Kidney epithelial cell (primary cell): ENCODE measurements at regions not wholly inside any gene's neighbourhood (a gene's known extent, or its start where the extent isn't known, plus 50 kb on each side); places are given as distances from the start of the nearest gene placed in this dataset.

Experiments used
- DNase-seq: peaks from one replicate; pipeline ENCODE4 v3.0.0-alpha.2; 2010; ENCODE audit warnings: low read depth
- H3K27me3 ChIP-seq: 2 replicates; pipeline ENCODE4 v1.6.0; 2011; ENCODE audit warnings: low read length; ENCODE audit not compliant: control insufficient read depth, insufficient read depth
- H3K36me3 ChIP-seq: 2 replicates; pipeline ENCODE4 v1.5.1; 2011; ENCODE audit warnings: low read length; ENCODE audit not compliant: control insufficient read depth, insufficient read depth
- H3K4me3 ChIP-seq: 2 replicates; pipeline ENCODE4 v1.5.1; 2011; ENCODE audit warnings: low read depth, mild to moderate bottlenecking, control low read depth, low read length
- TF ChIP-seq, protein P1 (sequence below): IDR thresholded peaks from 2 replicates; pipeline ENCODE4 v1.5.1; 2011; ENCODE audit warnings: mild to moderate bottlenecking, moderate library complexity, low read length, control low read depth, inconsistent platforms; ENCODE audit not compliant: insufficient read depth, poor library complexity, severe bottlenecking

DNA sequence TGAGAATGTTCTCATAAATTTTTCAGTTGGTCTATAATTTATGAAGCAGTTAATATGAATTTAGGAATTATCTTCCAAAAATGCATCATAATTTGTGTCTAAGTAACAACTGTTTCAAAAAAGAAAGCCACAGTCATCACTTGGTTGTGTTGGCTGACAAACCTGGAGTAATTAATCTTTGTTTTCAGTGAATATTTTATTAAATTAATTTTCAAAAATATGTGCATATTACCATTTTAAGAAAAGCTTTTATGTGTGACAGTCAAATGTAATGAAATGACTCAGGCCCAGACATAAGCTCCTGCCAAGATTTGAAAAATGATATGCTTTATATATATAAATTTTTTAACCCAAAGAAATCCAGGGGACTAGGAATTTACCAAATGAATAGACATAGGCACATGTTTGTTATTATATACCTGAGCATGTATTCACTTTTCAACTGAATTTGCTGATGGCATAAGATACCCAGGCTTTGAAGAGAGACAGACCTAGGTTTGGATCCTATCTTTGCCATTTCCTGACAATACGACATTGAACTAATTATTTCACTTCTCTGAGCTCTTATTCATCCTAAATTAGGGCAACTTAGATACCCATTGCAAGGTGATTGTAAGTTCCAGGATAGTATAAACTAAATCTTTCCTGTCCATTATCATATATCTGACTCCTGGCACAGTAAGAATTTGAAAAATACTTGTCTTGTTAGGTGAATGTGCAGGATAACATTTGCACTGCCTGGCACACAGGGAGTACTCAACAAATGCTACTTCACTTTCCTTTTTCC lies 729.5 kb upstream of the ADGRL2 start:
- DNase-seq, result no peak
- no peak overlapping the region for H3K4me3 ChIP-seq
- H3K27me3 ChIP-seq, result no peaks in the 10 kb centered on the region
- H3K36me3 ChIP-seq, result no peaks in the 10 kb centered on the region
- TF ChIP-seq, protein P1, sequence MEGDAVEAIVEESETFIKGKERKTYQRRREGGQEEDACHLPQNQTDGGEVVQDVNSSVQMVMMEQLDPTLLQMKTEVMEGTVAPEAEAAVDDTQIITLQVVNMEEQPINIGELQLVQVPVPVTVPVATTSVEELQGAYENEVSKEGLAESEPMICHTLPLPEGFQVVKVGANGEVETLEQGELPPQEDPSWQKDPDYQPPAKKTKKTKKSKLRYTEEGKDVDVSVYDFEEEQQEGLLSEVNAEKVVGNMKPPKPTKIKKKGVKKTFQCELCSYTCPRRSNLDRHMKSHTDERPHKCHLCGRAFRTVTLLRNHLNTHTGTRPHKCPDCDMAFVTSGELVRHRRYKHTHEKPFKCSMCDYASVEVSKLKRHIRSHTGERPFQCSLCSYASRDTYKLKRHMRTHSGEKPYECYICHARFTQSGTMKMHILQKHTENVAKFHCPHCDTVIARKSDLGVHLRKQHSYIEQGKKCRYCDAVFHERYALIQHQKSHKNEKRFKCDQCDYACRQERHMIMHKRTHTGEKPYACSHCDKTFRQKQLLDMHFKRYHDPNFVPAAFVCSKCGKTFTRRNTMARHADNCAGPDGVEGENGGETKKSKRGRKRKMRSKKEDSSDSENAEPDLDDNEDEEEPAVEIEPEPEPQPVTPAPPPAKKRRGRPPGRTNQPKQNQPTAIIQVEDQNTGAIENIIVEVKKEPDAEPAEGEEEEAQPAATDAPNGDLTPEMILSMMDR, result no peak

GRCh38 chr1:81069856-81070255 lies 730.9 kb upstream of the ADGRL2 start:
- DNase-seq, result no peak
- no peaks in the 10 kb centered on the region for H3K27me3 ChIP-seq
- H3K4me3 ChIP-seq, result no peak overlapping the region
- TF ChIP-seq, protein P1, result no peak
- no peaks in the 10 kb centered on the region for H3K36me3 ChIP-seq

DNA sequence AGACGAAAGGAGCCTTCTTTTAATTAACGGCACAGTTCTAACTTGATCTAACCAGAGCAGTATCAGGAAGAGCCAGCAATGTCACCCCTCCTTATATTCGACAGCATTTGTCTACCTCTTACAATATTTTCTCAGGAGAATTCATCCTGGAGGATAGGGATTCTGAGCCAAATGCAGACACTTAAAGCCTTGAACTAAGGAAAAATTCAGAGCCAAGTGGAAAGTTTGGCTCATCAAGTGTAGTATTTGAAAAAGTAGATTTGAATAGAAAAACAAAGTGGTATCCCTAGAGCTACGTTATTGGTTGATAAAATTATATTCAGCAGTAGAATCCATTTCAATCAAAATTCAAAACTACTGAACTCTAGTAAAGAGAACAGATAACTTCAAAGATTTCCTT lies 732.0 kb upstream of the ADGRL2 start:
- H3K4me3 ChIP-seq, result no peak overlapping the region
- TF ChIP-seq, protein P1, result no peak
- no peaks in the 10 kb centered on the region for H3K36me3 ChIP-seq
- no peak for DNase-seq
- H3K27me3 ChIP-seq, result no peaks in the 10 kb centered on the region

DNA sequence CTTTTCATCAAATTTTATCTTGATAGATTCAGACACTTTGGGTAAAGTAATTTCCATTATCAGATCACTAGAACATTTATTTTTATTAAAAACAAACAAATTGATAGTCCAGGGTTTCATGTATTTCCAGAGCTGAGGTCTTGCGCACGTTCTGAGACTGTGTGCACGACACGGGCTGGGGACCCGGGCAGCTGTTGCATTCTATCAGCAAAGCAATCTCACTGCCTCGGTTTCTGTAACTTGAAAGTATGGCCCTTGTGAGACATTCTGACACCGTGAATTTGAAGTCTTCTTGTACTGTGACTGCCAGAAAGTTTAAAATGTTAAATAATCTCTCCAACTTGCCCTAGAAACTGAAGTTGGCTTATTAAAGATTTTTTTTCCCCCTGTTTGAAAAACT lies 746.9 kb upstream of the ADGRL2 start:
- DNase-seq, result no peak
- no peaks in the 10 kb centered on the region for H3K36me3 ChIP-seq
- no peak overlapping the region for H3K4me3 ChIP-seq
- TF ChIP-seq, protein P1, result no peak
- H3K27me3 ChIP-seq, result no peaks in the 10 kb centered on the region

DNA sequence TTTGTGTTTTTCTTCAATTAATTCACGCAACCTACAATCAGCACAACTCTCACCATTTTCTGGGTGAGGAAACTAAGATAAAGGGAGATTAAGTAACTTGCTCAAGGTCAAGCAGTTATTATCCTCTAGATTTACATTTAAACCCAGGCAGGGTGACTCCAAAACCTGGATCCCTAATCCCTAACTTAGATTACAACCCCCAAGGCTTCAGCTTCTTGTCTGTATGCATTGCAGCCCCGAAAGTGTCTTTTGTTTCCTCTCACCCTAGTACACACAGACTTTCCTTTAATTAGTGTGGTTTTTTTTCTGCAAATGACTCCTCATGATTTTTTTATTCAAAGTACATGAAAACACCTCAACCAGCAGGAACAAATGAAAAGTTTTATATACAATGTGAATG lies 748.6 kb upstream of the ADGRL2 start:
- TF ChIP-seq, protein P1, result no peak
- Histone ChIP-seq H3K27me3 (no peaks in the 10 kb centered on the region), H3K4me3 (no peak overlapping the region), H3K36me3 (no peaks in the 10 kb centered on the region)
- no peak for DNase-seq

- DNase-seq, result no peak
- H3K27me3 ChIP-seq, result no peaks in the 10 kb centered on the region
- H3K36me3 ChIP-seq, result no peaks in the 10 kb centered on the region
- TF ChIP-seq, protein P1, result no peak
- H3K4me3 ChIP-seq, result no peak overlapping the region
Observed at GRCh38 chr1:81050390-81050789, 750.3 kb upstream of the ADGRL2 start.
